ENCODE measurements at regions not wholly inside any gene's neighbourhood (a gene's known extent, or its start where the extent isn't known, plus 50 kb on each side); places are given as distances from the start of the nearest gene placed in this dataset.

DNA sequence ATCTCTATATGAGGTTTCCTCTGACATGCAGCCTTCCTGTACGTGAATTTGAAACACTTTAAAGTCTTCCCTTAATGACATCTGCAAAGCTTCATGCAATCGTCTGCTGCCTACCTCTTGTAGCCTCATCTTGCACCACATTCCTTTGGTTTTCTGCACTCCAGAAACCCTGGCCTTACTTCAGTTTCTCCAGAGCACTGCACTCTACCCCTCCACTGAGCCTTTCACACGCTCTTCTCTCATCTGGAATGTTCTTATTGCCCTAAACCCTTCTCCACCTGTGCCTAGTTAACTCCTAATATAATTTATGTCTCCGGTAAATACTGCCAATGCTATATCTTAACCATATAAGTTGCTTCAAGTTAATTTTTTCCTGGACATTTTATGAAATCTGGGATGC, 168.8 kb upstream of the SLC27A6 start (continued):
- TF ChIP-seq CREB1 (CRISPR knock-in tag; IDR thresholded peaks at IDR 0.05; ENCODE audit: low read depth) = no peak
- TF ChIP-seq EZH2 (IDR thresholded peaks at IDR 0.05; ENCODE audit: low read depth, unreplicated experiment) = no peak
- TF ChIP-seq, protein P1, sequence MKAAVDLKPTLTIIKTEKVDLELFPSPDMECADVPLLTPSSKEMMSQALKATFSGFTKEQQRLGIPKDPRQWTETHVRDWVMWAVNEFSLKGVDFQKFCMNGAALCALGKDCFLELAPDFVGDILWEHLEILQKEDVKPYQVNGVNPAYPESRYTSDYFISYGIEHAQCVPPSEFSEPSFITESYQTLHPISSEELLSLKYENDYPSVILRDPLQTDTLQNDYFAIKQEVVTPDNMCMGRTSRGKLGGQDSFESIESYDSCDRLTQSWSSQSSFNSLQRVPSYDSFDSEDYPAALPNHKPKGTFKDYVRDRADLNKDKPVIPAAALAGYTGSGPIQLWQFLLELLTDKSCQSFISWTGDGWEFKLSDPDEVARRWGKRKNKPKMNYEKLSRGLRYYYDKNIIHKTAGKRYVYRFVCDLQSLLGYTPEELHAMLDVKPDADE (IDR thresholded peaks at IDR 0.05) = no peak

DNA sequence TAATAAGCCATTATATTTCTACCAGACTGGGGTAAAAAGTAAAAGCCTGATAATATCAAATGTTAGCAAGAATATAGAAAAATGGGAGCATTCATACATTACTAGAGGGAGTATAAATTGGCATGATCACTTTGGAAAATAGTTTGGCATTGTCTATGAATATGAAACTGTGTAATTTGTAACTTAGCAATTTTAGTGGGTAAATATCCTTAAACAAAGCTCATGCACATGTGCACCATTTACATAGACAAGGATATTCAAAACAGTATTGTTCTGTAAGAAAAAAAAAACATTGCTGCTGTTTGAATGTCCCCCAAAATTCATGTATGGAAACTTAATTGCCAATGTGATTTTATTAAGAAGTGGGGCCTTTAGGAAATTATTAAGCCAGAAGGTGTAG, 166.4 kb upstream of the SLC27A6 start:
- no peak for DNase-seq (ENCODE audit: low spot score)
- H3K9me3 Mint-ChIP-seq = peaks cover 6% of the 10 kb centered on the region; the same call in 2 of the 3 replicates
- Histone ChIP-seq H3K4me1 (ENCODE audit: insufficient read depth) (no peaks in the 10 kb centered on the region), H2AFZ (no peak overlapping the region), H3K36me3 (ENCODE audit: insufficient read depth) (no peaks in the 10 kb centered on the region), H3F3A (replicated peaks; ENCODE audit: low read depth) (no peaks in the 10 kb centered on the region), H3K27me3 (ENCODE audit: insufficient read depth) (no peaks in the 10 kb centered on the region), H3K4me2 (no peak overlapping the region), H3K4me3 (no peak overlapping the region), H3K27ac (ENCODE audit: low read depth) (no peak overlapping the region), H3K79me2 (replicated peaks; ENCODE audit: insufficient read depth) (no peaks in the 10 kb centered on the region), H3K9me2 (ENCODE audit: insufficient read depth) (no peaks in the 10 kb centered on the region), H4K20me1 (replicated peaks; ENCODE audit: insufficient read depth) (no peaks in the 10 kb centered on the region)
- H3K4me3 Mint-ChIP-seq = no peak overlapping the region
- peaks cover 3% of the 10 kb centered on the region; the same call in 1 of the 3 replicates for H3K36me3 Mint-ChIP-seq (ENCODE audit: low read depth)
- no peak for ATAC-seq
- H3K4me1 Mint-ChIP-seq = no peaks in the 10 kb centered on the region
- H3K27me3 Mint-ChIP-seq (ENCODE audit: insufficient read depth, low read depth, poor library complexity) = peaks cover 4% of the 10 kb centered on the region
- H3K27ac Mint-ChIP-seq = no peak overlapping the region
- TF ChIP-seq, protein P2, sequence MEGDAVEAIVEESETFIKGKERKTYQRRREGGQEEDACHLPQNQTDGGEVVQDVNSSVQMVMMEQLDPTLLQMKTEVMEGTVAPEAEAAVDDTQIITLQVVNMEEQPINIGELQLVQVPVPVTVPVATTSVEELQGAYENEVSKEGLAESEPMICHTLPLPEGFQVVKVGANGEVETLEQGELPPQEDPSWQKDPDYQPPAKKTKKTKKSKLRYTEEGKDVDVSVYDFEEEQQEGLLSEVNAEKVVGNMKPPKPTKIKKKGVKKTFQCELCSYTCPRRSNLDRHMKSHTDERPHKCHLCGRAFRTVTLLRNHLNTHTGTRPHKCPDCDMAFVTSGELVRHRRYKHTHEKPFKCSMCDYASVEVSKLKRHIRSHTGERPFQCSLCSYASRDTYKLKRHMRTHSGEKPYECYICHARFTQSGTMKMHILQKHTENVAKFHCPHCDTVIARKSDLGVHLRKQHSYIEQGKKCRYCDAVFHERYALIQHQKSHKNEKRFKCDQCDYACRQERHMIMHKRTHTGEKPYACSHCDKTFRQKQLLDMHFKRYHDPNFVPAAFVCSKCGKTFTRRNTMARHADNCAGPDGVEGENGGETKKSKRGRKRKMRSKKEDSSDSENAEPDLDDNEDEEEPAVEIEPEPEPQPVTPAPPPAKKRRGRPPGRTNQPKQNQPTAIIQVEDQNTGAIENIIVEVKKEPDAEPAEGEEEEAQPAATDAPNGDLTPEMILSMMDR (conservative IDR thresholded peaks at IDR 0.05; ENCODE audit: low read depth in 2 of 2) = no peak
- TF ChIP-seq ZNF331 (CRISPR knock-in tag; IDR thresholded peaks at IDR 0.05; ENCODE audit: low read depth) = no peak
- no peak for TF ChIP-seq JUNB (IDR thresholded peaks at IDR 0.05; ENCODE audit: unreplicated experiment)
- TF ChIP-seq EZH2 (IDR thresholded peaks at IDR 0.05; ENCODE audit: low read depth, unreplicated experiment) = no peak
- TF ChIP-seq, protein P3, sequence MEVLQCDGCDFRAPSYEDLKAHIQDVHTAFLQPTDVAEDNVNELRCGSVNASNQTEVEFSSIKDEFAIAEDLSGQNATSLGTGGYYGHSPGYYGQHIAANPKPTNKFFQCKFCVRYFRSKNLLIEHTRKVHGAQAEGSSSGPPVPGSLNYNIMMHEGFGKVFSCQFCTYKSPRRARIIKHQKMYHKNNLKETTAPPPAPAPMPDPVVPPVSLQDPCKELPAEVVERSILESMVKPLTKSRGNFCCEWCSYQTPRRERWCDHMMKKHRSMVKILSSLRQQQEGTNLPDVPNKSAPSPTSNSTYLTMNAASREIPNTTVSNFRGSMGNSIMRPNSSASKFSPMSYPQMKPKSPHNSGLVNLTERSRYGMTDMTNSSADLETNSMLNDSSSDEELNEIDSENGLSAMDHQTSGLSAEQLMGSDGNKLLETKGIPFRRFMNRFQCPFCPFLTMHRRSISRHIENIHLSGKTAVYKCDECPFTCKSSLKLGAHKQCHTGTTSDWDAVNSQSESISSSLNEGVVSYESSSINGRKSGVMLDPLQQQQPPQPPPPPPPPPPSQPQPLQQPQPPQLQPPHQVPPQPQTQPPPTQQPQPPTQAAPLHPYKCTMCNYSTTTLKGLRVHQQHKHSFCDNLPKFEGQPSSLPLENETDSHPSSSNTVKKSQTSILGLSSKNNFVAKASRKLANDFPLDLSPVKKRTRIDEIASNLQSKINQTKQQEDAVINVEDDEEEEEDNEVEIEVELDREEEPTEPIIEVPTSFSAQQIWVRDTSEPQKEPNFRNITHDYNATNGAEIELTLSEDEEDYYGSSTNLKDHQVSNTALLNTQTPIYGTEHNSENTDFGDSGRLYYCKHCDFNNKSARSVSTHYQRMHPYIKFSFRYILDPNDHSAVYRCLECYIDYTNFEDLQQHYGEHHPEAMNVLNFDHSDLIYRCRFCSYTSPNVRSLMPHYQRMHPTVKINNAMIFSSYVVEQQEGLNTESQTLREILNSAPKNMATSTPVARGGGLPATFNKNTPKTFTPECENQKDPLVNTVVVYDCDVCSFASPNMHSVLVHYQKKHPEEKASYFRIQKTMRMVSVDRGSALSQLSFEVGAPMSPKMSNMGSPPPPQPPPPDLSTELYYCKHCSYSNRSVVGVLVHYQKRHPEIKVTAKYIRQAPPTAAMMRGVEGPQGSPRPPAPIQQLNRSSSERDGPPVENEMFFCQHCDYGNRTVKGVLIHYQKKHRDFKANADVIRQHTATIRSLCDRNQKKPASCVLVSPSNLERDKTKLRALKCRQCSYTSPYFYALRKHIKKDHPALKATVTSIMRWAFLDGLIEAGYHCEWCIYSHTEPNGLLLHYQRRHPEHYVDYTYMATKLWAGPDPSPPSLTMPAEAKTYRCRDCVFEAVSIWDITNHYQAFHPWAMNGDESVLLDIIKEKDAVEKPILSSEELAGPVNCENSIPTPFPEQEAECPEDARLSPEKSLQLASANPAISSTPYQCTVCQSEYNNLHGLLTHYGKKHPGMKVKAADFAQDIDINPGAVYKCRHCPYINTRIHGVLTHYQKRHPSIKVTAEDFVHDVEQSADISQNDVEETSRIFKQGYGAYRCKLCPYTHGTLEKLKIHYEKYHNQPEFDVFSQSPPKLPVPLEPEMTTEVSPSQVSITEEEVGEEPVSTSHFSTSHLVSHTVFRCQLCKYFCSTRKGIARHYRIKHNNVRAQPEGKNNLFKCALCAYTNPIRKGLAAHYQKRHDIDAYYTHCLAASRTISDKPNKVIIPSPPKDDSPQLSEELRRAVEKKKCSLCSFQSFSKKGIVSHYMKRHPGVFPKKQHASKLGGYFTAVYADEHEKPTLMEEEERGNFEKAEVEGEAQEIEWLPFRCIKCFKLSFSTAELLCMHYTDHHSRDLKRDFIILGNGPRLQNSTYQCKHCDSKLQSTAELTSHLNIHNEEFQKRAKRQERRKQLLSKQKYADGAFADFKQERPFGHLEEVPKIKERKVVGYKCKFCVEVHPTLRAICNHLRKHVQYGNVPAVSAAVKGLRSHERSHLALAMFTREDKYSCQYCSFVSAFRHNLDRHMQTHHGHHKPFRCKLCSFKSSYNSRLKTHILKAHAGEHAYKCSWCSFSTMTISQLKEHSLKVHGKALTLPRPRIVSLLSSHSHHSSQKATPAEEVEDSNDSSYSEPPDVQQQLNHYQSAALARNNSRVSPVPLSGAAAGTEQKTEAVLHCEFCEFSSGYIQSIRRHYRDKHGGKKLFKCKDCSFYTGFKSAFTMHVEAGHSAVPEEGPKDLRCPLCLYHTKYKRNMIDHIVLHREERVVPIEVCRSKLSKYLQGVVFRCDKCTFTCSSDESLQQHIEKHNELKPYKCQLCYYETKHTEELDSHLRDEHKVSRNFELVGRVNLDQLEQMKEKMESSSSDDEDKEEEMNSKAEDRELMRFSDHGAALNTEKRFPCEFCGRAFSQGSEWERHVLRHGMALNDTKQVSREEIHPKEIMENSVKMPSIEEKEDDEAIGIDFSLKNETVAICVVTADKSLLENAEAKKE (CRISPR knock-in tag; IDR thresholded peaks at IDR 0.05) = no peak
- TF ChIP-seq EZH2phosphoT487 (IDR thresholded peaks at IDR 0.05; ENCODE audit: unreplicated experiment) = no peak
- no peak for TF ChIP-seq STAT1 (IDR thresholded peaks at IDR 0.05; ENCODE audit: unreplicated experiment)
- TF ChIP-seq ZNF114 (CRISPR knock-in tag; IDR thresholded peaks at IDR 0.05) = no peak
- TF ChIP-seq, protein P4, sequence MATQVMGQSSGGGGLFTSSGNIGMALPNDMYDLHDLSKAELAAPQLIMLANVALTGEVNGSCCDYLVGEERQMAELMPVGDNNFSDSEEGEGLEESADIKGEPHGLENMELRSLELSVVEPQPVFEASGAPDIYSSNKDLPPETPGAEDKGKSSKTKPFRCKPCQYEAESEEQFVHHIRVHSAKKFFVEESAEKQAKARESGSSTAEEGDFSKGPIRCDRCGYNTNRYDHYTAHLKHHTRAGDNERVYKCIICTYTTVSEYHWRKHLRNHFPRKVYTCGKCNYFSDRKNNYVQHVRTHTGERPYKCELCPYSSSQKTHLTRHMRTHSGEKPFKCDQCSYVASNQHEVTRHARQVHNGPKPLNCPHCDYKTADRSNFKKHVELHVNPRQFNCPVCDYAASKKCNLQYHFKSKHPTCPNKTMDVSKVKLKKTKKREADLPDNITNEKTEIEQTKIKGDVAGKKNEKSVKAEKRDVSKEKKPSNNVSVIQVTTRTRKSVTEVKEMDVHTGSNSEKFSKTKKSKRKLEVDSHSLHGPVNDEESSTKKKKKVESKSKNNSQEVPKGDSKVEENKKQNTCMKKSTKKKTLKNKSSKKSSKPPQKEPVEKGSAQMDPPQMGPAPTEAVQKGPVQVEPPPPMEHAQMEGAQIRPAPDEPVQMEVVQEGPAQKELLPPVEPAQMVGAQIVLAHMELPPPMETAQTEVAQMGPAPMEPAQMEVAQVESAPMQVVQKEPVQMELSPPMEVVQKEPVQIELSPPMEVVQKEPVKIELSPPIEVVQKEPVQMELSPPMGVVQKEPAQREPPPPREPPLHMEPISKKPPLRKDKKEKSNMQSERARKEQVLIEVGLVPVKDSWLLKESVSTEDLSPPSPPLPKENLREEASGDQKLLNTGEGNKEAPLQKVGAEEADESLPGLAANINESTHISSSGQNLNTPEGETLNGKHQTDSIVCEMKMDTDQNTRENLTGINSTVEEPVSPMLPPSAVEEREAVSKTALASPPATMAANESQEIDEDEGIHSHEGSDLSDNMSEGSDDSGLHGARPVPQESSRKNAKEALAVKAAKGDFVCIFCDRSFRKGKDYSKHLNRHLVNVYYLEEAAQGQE (IDR thresholded peaks at IDR 0.05; ENCODE audit: unreplicated experiment) = no peak
- TF ChIP-seq CREB1 (CRISPR knock-in tag; IDR thresholded peaks at IDR 0.05; ENCODE audit: low read depth) = no peak
- TF ChIP-seq, protein P1 (IDR thresholded peaks at IDR 0.05) = no peak

All from GM23338 (cell line).